ENCODE measurements at regions not wholly inside any gene's neighbourhood (a gene's known extent, or its start where the extent isn't known, plus 50 kb on each side); places are given as distances from the start of the nearest gene placed in this dataset.
"Not testable (repeated sequence)": the region's sequence is repeated elsewhere in the genome, so short reads cannot be mapped to it uniquely, and the experiment has no call there.

DNA sequence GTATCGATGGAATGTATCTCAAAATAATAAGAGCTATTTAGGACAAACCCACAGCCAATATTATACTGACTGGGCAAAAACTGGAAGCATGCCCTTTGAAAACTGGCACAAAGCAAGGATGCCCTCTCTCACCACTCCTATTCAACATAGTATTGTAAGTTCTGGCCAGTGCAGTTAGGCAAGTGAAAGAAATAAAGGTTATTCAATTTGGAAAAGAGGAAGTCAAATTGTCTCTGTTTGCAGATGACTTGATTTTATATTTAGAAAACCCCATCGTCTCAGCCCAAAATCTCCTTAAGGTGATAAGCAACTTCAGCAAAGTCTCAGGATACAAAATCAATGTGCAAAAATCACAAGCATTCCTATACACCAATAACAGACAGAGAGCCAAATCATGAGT, 77.7 kb upstream of the NAMPT start:
- not testable (repeated sequence) for TF ChIP-seq POLR2A (IDR thresholded peaks at IDR 0.05; ENCODE audit: low read length); GATA1 (IDR thresholded peaks at IDR 0.05; ENCODE audit: low read depth, low read length)

Data from erythroblast (primary cell).